Activated naive CD8-positive, alpha-beta T cell treated with anti-CD3 and anti-CD28 coated beads, Interleukin-2, amount 10 ng/mL, durations not matched to agents 7 days and 5 days (primary cell): ENCODE measurements at regions not wholly inside any gene's neighbourhood (a gene's known extent, or its start where the extent isn't known, plus 50 kb on each side); places are given as distances from the start of the nearest gene placed in this dataset.

Experiments
- ATAC-seq: fragments of 150-1000 bp; cut with Tn5 transposase; one replicate; pipeline ENCODE4 v1.10.0; 2021; ENCODE audit warnings: low read depth, moderate library complexity
- POLR2A ChIA-PET: fragments of 350-600 bp; sonication (Branson Sonifier 250); formaldehyde crosslinking; loops from one replicate; lab custom pipeline; 2021; ENCODE audit warnings: antibody characterized with exemption; lab: Charles Lee
- DNase-seq: peaks from one replicate; pipeline ENCODE4 v3.0.0; 2021
- H3K27ac Mint-ChIP-seq: one replicate; pipeline ENCODE4 v1.8.0; 2022; ENCODE audit warnings: mild to moderate bottlenecking, mixed read lengths
- H3K27me3 Mint-ChIP-seq: one replicate; pipeline ENCODE4 v1.8.0; 2022; ENCODE audit warnings: mild to moderate bottlenecking, moderate library complexity, mixed read lengths
- H3K36me3 Mint-ChIP-seq: one replicate; pipeline ENCODE4 v1.8.0; 2021; ENCODE audit warnings: mild to moderate bottlenecking, mixed read lengths
- H3K4me1 Mint-ChIP-seq: one replicate; pipeline ENCODE4 v1.8.0; 2021; ENCODE audit warnings: mixed read lengths
- H3K4me3 Mint-ChIP-seq: one replicate; pipeline ENCODE4 v1.8.0; 2022; ENCODE audit warnings: mild to moderate bottlenecking, moderate library complexity, mixed read lengths
- H3K9me3 Mint-ChIP-seq: one replicate; pipeline ENCODE4 v1.8.0; 2021; ENCODE audit warnings: mixed read lengths

GRCh38 chr1:187870552-187870951 lies 1041.8 kb downstream of the PLA2G4A start:
- POLR2A ChIA-PET, result no interaction called here
- Mint-ChIP-seq H3K4me3 (no peak overlapping the region), H3K27me3 (no peaks in the 10 kb centered on the region), H3K9me3 (peaks cover 6% of the 10 kb centered on the region), H3K4me1 (no peaks in the 10 kb centered on the region), H3K27ac (no peak overlapping the region), H3K36me3 (no peaks in the 10 kb centered on the region)
- ATAC-seq (no peak), DNase-seq (no peak)

- Mint-ChIP-seq H3K27ac (no peak overlapping the region), H3K9me3 (peaks cover 6% of the 10 kb centered on the region), H3K36me3 (no peaks in the 10 kb centered on the region), H3K4me3 (no peak overlapping the region), H3K27me3 (no peaks in the 10 kb centered on the region), H3K4me1 (no peaks in the 10 kb centered on the region)
- no peak for ATAC-seq
- POLR2A ChIA-PET, result no interaction called here
- DNase-seq, result no peak
Observed at GRCh38 chr1:187871177-187871845, 1042.6 kb downstream of the PLA2G4A start.

GRCh38 chr1:187872550-187872949 lies 1043.8 kb downstream of the PLA2G4A start:
- peaks cover 4% of the 10 kb centered on the region for H3K9me3 Mint-ChIP-seq
- POLR2A ChIA-PET, result no interaction called here

GRCh38 chr1:187873126-187873525 lies 1044.4 kb downstream of the PLA2G4A start:
- ATAC-seq (no peak), DNase-seq (no peak)
- no peaks in the 10 kb centered on the region for H3K27me3 Mint-ChIP-seq
- no peaks in the 10 kb centered on the region for H3K4me1 Mint-ChIP-seq
- no peaks in the 10 kb centered on the region for H3K36me3 Mint-ChIP-seq
- H3K4me3 Mint-ChIP-seq, result no peak overlapping the region
- H3K27ac Mint-ChIP-seq, result no peak overlapping the region
- peaks cover 5% of the 10 kb centered on the region for H3K9me3 Mint-ChIP-seq
- POLR2A ChIA-PET, result no interaction called here

More at GRCh38 chr1:187872550-187872949, 1043.8 kb downstream of the PLA2G4A start:
- DNase-seq, result no peak
- no peaks in the 10 kb centered on the region for H3K4me1 Mint-ChIP-seq
- H3K27me3 Mint-ChIP-seq, result no peaks in the 10 kb centered on the region
- H3K27ac Mint-ChIP-seq, result no peak overlapping the region
- no peaks in the 10 kb centered on the region for H3K36me3 Mint-ChIP-seq
- no peak for ATAC-seq
- H3K4me3 Mint-ChIP-seq, result no peak overlapping the region

GRCh38 chr1:187876775-187877174 lies 1048.0 kb downstream of the PLA2G4A start:
- DNase-seq (no peak), ATAC-seq (no peak)
- Mint-ChIP-seq H3K36me3 (no peaks in the 10 kb centered on the region), H3K4me3 (no peak overlapping the region), H3K9me3 (peaks cover 5% of the 10 kb centered on the region), H3K4me1 (no peaks in the 10 kb centered on the region), H3K27me3 (no peaks in the 10 kb centered on the region), H3K27ac (no peak overlapping the region)
- POLR2A ChIA-PET, result no interaction called here

GRCh38 chr1:187877220-187877619 lies 1048.5 kb downstream of the PLA2G4A start:
- Mint-ChIP-seq H3K27me3 (no peaks in the 10 kb centered on the region), H3K9me3 (peaks cover 5% of the 10 kb centered on the region), H3K27ac (no peak overlapping the region), H3K36me3 (no peaks in the 10 kb centered on the region), H3K4me3 (no peak overlapping the region), H3K4me1 (no peaks in the 10 kb centered on the region)
- no peak for DNase-seq
- POLR2A ChIA-PET, result no interaction called here
- ATAC-seq, result no peak

GRCh38 chr1:187878883-187879282 lies 1050.1 kb downstream of the PLA2G4A start:
- no peak for ATAC-seq
- H3K9me3 Mint-ChIP-seq, result peaks cover 1% of the 10 kb centered on the region
- H3K4me3 Mint-ChIP-seq, result no peak overlapping the region
- H3K36me3 Mint-ChIP-seq, result no peaks in the 10 kb centered on the region
- no peak overlapping the region for H3K27ac Mint-ChIP-seq
- H3K4me1 Mint-ChIP-seq, result no peaks in the 10 kb centered on the region
- no peak for DNase-seq
- H3K27me3 Mint-ChIP-seq, result no peaks in the 10 kb centered on the region
- POLR2A ChIA-PET, result no interaction called here

- DNase-seq (no peak), ATAC-seq (no peak)
- no peak overlapping the region for H3K4me3 Mint-ChIP-seq
- peaks cover 2% of the 10 kb centered on the region for H3K9me3 Mint-ChIP-seq
- H3K4me1 Mint-ChIP-seq, result no peaks in the 10 kb centered on the region
- H3K27ac Mint-ChIP-seq, result no peak overlapping the region
- POLR2A ChIA-PET, result no interaction called here
- H3K36me3 Mint-ChIP-seq, result no peaks in the 10 kb centered on the region
- H3K27me3 Mint-ChIP-seq, result no peaks in the 10 kb centered on the region
Observed at GRCh38 chr1:187883356-187883755, 1054.6 kb downstream of the PLA2G4A start.

- no peak overlapping the region for H3K4me3 Mint-ChIP-seq
- DNase-seq (no peak), ATAC-seq (no peak)
- H3K27ac Mint-ChIP-seq, result no peak overlapping the region
- H3K36me3 Mint-ChIP-seq, result no peaks in the 10 kb centered on the region
- H3K9me3 Mint-ChIP-seq, result peaks cover 7% of the 10 kb centered on the region
- H3K27me3 Mint-ChIP-seq, result no peaks in the 10 kb centered on the region
- POLR2A ChIA-PET, result no interaction called here
- H3K4me1 Mint-ChIP-seq, result no peaks in the 10 kb centered on the region
Observed at GRCh38 chr1:187891993-187892682, 1063.4 kb downstream of the PLA2G4A start.

GRCh38 chr1:187892683-187893039 lies 1063.9 kb downstream of the PLA2G4A start:
- peaks cover 7% of the 10 kb centered on the region for H3K9me3 Mint-ChIP-seq
- no peak overlapping the region for H3K4me3 Mint-ChIP-seq
- H3K36me3 Mint-ChIP-seq, result no peaks in the 10 kb centered on the region

GRCh38 chr1:187893471-187893870 lies 1064.7 kb downstream of the PLA2G4A start:
- H3K27me3 Mint-ChIP-seq, result no peaks in the 10 kb centered on the region

More at GRCh38 chr1:187892683-187893039, 1063.9 kb downstream of the PLA2G4A start:
- H3K27me3 Mint-ChIP-seq, result no peaks in the 10 kb centered on the region
- no peak overlapping the region for H3K27ac Mint-ChIP-seq
- POLR2A ChIA-PET, result no interaction called here
- no peaks in the 10 kb centered on the region for H3K4me1 Mint-ChIP-seq
- ATAC-seq (no peak), DNase-seq (no peak)

GRCh38 chr1:187894349-187894748 lies 1065.6 kb downstream of the PLA2G4A start:
- no peak for DNase-seq
- no peak for ATAC-seq

More at GRCh38 chr1:187893471-187893870, 1064.7 kb downstream of the PLA2G4A start:
- peaks cover 5% of the 10 kb centered on the region for H3K9me3 Mint-ChIP-seq
- no peaks in the 10 kb centered on the region for H3K4me1 Mint-ChIP-seq
- no peak overlapping the region for H3K27ac Mint-ChIP-seq
- no peak for ATAC-seq
- no peak overlapping the region for H3K4me3 Mint-ChIP-seq
- H3K36me3 Mint-ChIP-seq, result no peaks in the 10 kb centered on the region
- DNase-seq, result no peak
- POLR2A ChIA-PET, result no interaction called here

GRCh38 chr1:187903223-187903622 lies 1074.5 kb downstream of the PLA2G4A start:
- ATAC-seq, result no peak
- no peaks in the 10 kb centered on the region for H3K9me3 Mint-ChIP-seq
- H3K36me3 Mint-ChIP-seq, result no peaks in the 10 kb centered on the region
- H3K27me3 Mint-ChIP-seq, result no peaks in the 10 kb centered on the region
- H3K4me3 Mint-ChIP-seq, result no peak overlapping the region
- POLR2A ChIA-PET, result no interaction called here
- H3K27ac Mint-ChIP-seq, result no peak overlapping the region
- H3K4me1 Mint-ChIP-seq, result no peaks in the 10 kb centered on the region
- no peak for DNase-seq

More at GRCh38 chr1:187894349-187894748, 1065.6 kb downstream of the PLA2G4A start:
- POLR2A ChIA-PET, result no interaction called here
- Mint-ChIP-seq H3K27me3 (no peaks in the 10 kb centered on the region), H3K9me3 (peaks cover 5% of the 10 kb centered on the region), H3K27ac (no peak overlapping the region), H3K36me3 (no peaks in the 10 kb centered on the region), H3K4me3 (no peak overlapping the region), H3K4me1 (no peaks in the 10 kb centered on the region)

- Mint-ChIP-seq H3K36me3 (no peaks in the 10 kb centered on the region), H3K27me3 (no peaks in the 10 kb centered on the region), H3K4me1 (no peaks in the 10 kb centered on the region), H3K4me3 (no peak overlapping the region), H3K9me3 (peaks cover 2% of the 10 kb centered on the region), H3K27ac (no peak overlapping the region)
- no peak for DNase-seq
- POLR2A ChIA-PET, result no interaction called here
- ATAC-seq, result no peak
Observed at GRCh38 chr1:187909382-187909781, 1080.6 kb downstream of the PLA2G4A start.
